ENCODE measurements at regions not wholly inside any gene's neighbourhood (a gene's known extent, or its start where the extent isn't known, plus 50 kb on each side); places are given as distances from the start of the nearest gene placed in this dataset.

DNA sequence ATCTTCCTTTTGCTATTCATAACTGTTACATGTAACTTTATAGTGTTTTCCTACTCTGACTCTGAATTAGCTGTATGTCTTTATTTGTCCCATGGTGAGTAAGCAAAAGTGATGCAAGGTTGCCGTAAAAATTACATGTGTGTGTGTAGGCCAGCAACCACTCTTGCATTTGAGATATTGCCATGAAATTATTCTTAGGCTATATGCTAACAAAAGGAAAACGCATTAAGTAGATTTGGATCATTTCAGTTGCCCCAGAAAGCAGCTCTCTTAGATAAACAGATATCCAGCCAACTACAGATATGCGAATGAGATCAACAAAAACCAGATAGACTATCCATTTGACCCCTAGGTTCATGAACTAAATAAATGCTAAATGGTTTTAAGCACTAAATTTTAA lies 73.6 kb downstream of the CYLC2 start:
- TF ChIP-seq ZNF274 (IDR thresholded peaks at IDR 0.05; ENCODE audit: low read depth, low read length) (no peak), CBX3 (IDR thresholded peaks at IDR 0.05; ENCODE audit: low read depth) (no peak), RAD21 (IDR thresholded peaks at IDR 0.05; ENCODE audit: low read depth) (no peak)
- TF ChIP-seq, protein P1, sequence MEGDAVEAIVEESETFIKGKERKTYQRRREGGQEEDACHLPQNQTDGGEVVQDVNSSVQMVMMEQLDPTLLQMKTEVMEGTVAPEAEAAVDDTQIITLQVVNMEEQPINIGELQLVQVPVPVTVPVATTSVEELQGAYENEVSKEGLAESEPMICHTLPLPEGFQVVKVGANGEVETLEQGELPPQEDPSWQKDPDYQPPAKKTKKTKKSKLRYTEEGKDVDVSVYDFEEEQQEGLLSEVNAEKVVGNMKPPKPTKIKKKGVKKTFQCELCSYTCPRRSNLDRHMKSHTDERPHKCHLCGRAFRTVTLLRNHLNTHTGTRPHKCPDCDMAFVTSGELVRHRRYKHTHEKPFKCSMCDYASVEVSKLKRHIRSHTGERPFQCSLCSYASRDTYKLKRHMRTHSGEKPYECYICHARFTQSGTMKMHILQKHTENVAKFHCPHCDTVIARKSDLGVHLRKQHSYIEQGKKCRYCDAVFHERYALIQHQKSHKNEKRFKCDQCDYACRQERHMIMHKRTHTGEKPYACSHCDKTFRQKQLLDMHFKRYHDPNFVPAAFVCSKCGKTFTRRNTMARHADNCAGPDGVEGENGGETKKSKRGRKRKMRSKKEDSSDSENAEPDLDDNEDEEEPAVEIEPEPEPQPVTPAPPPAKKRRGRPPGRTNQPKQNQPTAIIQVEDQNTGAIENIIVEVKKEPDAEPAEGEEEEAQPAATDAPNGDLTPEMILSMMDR (IDR thresholded peaks at IDR 0.05 in 2 of 3, conservative IDR thresholded peaks at IDR 0.05 in 1 of 3; ENCODE audit: borderline replicate concordance in 1 of 3, insufficient read depth in 1 of 3, low read depth in 2 of 3, low read length in 2 of 3) = no peak
- TF ChIP-seq, protein P2, sequence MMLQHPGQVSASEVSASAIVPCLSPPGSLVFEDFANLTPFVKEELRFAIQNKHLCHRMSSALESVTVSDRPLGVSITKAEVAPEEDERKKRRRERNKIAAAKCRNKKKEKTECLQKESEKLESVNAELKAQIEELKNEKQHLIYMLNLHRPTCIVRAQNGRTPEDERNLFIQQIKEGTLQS (IDR thresholded peaks at IDR 0.05) = no peak
- TF ChIP-seq, protein P3, sequence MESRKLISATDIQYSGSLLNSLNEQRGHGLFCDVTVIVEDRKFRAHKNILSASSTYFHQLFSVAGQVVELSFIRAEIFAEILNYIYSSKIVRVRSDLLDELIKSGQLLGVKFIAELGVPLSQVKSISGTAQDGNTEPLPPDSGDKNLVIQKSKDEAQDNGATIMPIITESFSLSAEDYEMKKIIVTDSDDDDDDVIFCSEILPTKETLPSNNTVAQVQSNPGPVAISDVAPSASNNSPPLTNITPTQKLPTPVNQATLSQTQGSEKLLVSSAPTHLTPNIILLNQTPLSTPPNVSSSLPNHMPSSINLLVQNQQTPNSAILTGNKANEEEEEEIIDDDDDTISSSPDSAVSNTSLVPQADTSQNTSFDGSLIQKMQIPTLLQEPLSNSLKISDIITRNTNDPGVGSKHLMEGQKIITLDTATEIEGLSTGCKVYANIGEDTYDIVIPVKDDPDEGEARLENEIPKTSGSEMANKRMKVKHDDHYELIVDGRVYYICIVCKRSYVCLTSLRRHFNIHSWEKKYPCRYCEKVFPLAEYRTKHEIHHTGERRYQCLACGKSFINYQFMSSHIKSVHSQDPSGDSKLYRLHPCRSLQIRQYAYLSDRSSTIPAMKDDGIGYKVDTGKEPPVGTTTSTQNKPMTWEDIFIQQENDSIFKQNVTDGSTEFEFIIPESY (IDR thresholded peaks at IDR 0.05; ENCODE audit: extremely low read depth, insufficient replicate concordance, low read length) = no peak
- no peak for DNase-seq (ENCODE audit: low read depth, low spot score)

More for the DNA sequence above, 73.6 kb downstream of the CYLC2 start:
- no peaks in the 10 kb centered on the region for H3K4me1 ChIP-seq (ENCODE audit: control insufficient read depth in 1 of 2, insufficient read depth in 2 of 2, low read length in 2 of 2)
- no TSS peak for BruUV-seq (replicated peaks)
- no peak for ATAC-seq
- H3K4me2 ChIP-seq (ENCODE audit: low read length) = no peak overlapping the region
- intact Hi-C loops (cut with micrococcal nuclease) = no loop called here
- no peaks in the 10 kb centered on the region for H4K20me1 ChIP-seq (ENCODE audit: insufficient read depth)
- H3K9me2 ChIP-seq (ENCODE audit: insufficient read depth) = no peaks in the 10 kb centered on the region
- H3K27ac ChIP-seq (ENCODE audit: low read depth, low read length) = no peak overlapping the region
- no peaks in the 10 kb centered on the region for H3K27me3 ChIP-seq (ENCODE audit: insufficient read depth, low read length)
- no peak overlapping the region for H3K4me3 ChIP-seq (replicated peaks in 1 of 2; ENCODE audit: low read depth in 1 of 2, low read length in 2 of 2)
- H3K9ac ChIP-seq (ENCODE audit: low read length) = no peak overlapping the region
- peaks cover 8 to 15% of the 10 kb centered on the region in 2 experiments; a peak in 2 of 4 replicates for H3K9me3 ChIP-seq (ENCODE audit: control insufficient read depth in 1 of 2, insufficient read depth in 1 of 2, low read depth in 1 of 2, low read length in 2 of 2)
- no peaks in the 10 kb centered on the region for H3K79me2 ChIP-seq (ENCODE audit: insufficient read depth, low read length)
- POLR2A ChIA-PET = no interaction called here
- CTCF ChIA-PET = no interaction called here
- RAD21 ChIA-PET (ENCODE audit: low non-redundant PET in 1 of 2, low total read pairs in 2 of 2, uncharacterized antibody in 2 of 2, unreplicated experiment in 2 of 2) = no interaction called here
- H2AFZ ChIP-seq (ENCODE audit: low read depth, low read length, poor library complexity, severe bottlenecking) = no peak overlapping the region
- no peaks in the 10 kb centered on the region for H3K36me3 ChIP-seq (ENCODE audit: control insufficient read depth in 1 of 2, insufficient read depth in 2 of 2, low read length in 2 of 2)
